ENCODE measurements at regions not wholly inside any gene's neighbourhood (a gene's known extent, or its start where the extent isn't known, plus 50 kb on each side); places are given as distances from the start of the nearest gene placed in this dataset.

DNA sequence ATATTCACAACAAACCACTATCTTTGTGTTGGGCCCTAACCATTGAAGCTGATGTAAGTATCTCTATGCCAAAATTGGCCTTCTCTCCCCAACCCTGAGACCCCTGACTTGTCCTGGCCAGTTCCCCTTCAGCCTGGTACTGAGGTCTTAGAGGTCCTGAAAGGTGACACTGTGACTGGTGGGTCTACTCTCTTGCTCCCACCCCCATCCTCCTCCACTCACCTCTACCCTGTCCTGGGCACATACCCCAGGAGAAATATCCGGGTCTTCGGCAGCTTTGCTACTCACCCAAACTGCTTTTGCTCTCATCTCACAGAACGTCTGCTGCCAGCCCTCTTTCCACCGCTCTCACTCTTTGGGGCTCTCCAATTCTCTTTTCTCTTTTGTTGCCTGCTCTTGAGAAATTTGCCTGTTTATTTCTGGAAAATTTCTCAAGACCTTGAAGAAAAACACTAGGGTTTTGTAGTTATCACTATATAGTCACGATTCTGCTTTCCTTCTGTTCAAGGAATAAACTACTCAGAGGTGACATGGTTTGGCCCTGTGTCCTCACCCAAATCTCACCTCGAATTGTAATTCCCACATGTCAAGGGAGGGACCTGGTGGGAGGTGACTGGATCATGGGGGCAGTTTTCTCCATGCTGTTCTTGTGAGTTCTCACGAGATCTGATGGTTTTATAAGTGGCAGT, 133.8 kb upstream of the PKDCC start:
- H3K27me3 ChIP-seq (ENCODE audit: control insufficient read depth, insufficient read depth, low read length): no peaks in the 10 kb centered on the region
- 91% methylated on average over 3 of the region's 7 CpGs for WGBS (ENCODE audit: insufficient coverage)

DNA sequence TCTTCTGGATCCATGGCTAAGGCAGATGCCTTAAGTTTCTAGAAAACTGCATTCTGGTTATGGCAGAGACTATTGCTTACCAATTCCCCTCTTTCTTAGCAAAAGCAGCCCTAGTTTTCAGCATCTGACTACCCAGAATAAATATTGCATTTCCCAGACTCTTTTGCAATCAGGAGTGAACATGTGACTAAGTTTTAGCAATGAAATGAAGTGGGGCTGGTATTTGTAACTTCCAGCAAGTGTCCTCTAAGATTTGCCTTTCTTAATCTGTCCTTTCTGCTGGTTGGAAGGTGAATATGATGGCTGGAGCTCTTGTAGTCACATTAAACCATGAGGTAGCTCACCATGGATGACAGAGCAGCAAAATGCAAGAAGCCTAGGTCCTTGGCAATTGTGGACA, 132.9 kb upstream of the PKDCC start:
- no peaks in the 10 kb centered on the region for H3K4me1 ChIP-seq (ENCODE audit: control insufficient read depth, insufficient read depth, low read length)
- H3K9me3 ChIP-seq (ENCODE audit: control insufficient read depth, insufficient read depth, low read length): no peaks in the 10 kb centered on the region
- no peak overlapping the region for H3K4me3 ChIP-seq (ENCODE audit: low read depth, low read length)
- no peaks in the 10 kb centered on the region for H3K36me3 ChIP-seq (ENCODE audit: control insufficient read depth, insufficient read depth, low read length)
- H3K27ac ChIP-seq (ENCODE audit: low read depth, low read length): no peak overlapping the region
- H3K27me3 ChIP-seq (ENCODE audit: control insufficient read depth, insufficient read depth, low read length): no peaks in the 10 kb centered on the region
- no peak for DNase-seq (ENCODE audit: low read depth in 4 of 6, low spot score in 6 of 6)

More for the DNA sequence above, 133.8 kb upstream of the PKDCC start:
- no peak overlapping the region for H3K4me3 ChIP-seq (ENCODE audit: low read depth, low read length)
- H3K36me3 ChIP-seq (ENCODE audit: control insufficient read depth, insufficient read depth, low read length): no peaks in the 10 kb centered on the region
- H3K4me1 ChIP-seq (ENCODE audit: control insufficient read depth, insufficient read depth, low read length): no peaks in the 10 kb centered on the region
- no peak for DNase-seq (ENCODE audit: low read depth in 4 of 6, low spot score in 6 of 6)
- no peak overlapping the region for H3K27ac ChIP-seq (ENCODE audit: low read depth, low read length)
- H3K9me3 ChIP-seq (ENCODE audit: control insufficient read depth, insufficient read depth, low read length): no peaks in the 10 kb centered on the region

DNA sequence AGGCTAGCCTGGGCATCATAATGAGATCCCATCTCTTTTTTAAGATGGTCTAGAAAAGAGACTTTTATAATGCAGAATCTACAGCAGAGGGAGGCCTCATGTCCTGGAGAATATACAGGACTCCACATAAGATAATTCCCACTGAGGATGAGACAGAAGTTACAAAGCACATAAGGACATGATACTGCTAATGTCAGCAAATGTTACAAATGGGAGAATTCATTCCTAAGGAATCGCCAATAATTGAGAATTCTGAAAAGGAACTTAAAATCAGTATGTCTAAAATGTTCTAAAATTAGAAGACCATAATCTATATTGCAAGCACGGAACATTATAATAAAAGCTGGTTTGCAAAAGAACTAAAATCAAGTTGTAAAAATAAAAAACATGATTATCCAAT, 131.6 kb upstream of the PKDCC start:
- no peak overlapping the region for H3K27ac ChIP-seq (ENCODE audit: low read depth, low read length)
- whole genome bisulfite sequencing (ENCODE audit: insufficient coverage): no CpG with 5 or more reads among the region's 2 CpGs
- H3K4me3 ChIP-seq (ENCODE audit: low read depth, low read length): no peak overlapping the region
- DNase-seq (ENCODE audit: low read depth in 4 of 6, low spot score in 6 of 6): no peak
- H3K4me1 ChIP-seq (ENCODE audit: control insufficient read depth, insufficient read depth, low read length): no peaks in the 10 kb centered on the region
- H3K27me3 ChIP-seq (ENCODE audit: control insufficient read depth, insufficient read depth, low read length): no peaks in the 10 kb centered on the region
- no peaks in the 10 kb centered on the region for H3K9me3 ChIP-seq (ENCODE audit: control insufficient read depth, insufficient read depth, low read length)
- H3K36me3 ChIP-seq (ENCODE audit: control insufficient read depth, insufficient read depth, low read length): no peaks in the 10 kb centered on the region

DNA sequence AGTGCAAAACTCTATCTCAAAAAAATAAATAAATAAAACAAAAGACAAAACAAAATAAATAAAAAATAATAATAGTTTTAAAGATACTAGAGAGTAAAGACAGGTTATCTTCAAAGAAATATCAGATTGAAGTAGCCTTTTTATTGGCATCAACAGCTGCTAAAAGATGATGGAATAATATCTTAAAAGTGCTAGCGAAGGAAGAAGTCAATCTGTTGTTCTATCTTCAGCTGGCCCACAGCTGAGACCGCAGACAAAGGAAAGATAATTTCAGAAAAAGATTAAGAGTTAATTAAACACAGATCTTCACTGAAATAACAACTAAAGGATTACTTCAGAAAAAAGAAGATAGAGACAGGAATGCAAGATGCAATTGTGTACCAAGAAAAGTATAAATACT, 130.2 kb upstream of the PKDCC start:
- no peaks in the 10 kb centered on the region for H3K36me3 ChIP-seq (ENCODE audit: control insufficient read depth, insufficient read depth, low read length)
- H3K4me1 ChIP-seq (ENCODE audit: control insufficient read depth, insufficient read depth, low read length): no peaks in the 10 kb centered on the region
- H3K9me3 ChIP-seq (ENCODE audit: control insufficient read depth, insufficient read depth, low read length): no peaks in the 10 kb centered on the region
- no peak overlapping the region for H3K4me3 ChIP-seq (ENCODE audit: low read depth, low read length)
- H3K27me3 ChIP-seq (ENCODE audit: control insufficient read depth, insufficient read depth, low read length): no peaks in the 10 kb centered on the region
- WGBS (ENCODE audit: insufficient coverage): no CpG with 5 or more reads among the region's 2 CpGs
- H3K27ac ChIP-seq (ENCODE audit: low read depth, low read length): no peak overlapping the region
- no peak for DNase-seq (ENCODE audit: low read depth in 4 of 6, low spot score in 6 of 6)

DNA sequence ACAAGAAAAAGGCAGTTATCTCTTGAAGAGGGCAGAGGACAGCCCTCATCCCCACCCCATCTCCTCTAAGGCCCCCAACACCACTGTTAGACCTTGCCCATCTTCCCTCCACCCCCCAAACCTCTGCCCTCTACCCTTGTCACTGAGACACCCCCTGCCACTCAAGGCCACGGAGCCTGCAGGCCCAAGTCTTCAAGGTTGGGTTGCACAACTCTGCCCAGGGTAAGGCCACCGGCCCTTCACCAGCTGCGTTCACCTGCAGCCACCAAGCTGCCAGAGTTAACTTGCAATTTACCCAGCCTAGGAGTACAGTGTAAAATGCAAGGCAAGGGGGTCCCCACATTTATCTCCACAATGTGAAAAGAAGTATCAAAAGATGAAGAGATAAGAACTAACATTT, 128.7 kb upstream of the PKDCC start:
- Histone ChIP-seq H3K4me3 (ENCODE audit: low read depth, low read length) (no peak overlapping the region), H3K9me3 (ENCODE audit: control insufficient read depth, insufficient read depth, low read length) (no peaks in the 10 kb centered on the region), H3K27me3 (ENCODE audit: control insufficient read depth, insufficient read depth, low read length) (no peaks in the 10 kb centered on the region), H3K27ac (ENCODE audit: low read depth, low read length) (no peak overlapping the region), H3K36me3 (ENCODE audit: control insufficient read depth, insufficient read depth, low read length) (no peaks in the 10 kb centered on the region), H3K4me1 (ENCODE audit: control insufficient read depth, insufficient read depth, low read length) (peaks cover 10% of the 10 kb centered on the region)
- WGBS (ENCODE audit: insufficient coverage): 95% methylated on average over 2 of the region's 3 CpGs
- no peak for DNase-seq (ENCODE audit: low read depth in 4 of 6, low spot score in 6 of 6)

DNA sequence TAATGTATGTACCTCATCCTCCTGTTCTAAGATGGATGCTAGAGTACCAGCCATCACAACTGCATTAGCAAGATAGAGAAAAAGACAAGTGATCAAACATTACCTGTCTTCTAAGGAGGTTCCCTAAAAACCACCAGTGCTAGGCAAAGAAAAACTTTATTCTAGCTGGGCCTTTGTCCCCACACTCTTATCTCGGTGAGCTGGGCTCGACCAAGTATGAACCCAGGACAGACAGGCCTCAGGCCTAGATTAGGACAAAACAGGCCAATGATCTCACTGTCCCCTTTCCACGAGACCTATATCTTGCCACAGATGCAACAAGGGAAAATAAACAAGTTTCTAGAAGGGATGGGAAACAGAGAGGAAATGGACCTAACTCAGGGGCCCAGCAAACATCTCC, 127.6 kb upstream of the PKDCC start:
- Histone ChIP-seq H3K4me1 (ENCODE audit: control insufficient read depth, insufficient read depth, low read length) (peaks cover 16% of the 10 kb centered on the region), H3K36me3 (ENCODE audit: control insufficient read depth, insufficient read depth, low read length) (no peaks in the 10 kb centered on the region), H3K27ac (ENCODE audit: low read depth, low read length) (no peak overlapping the region), H3K4me3 (ENCODE audit: low read depth, low read length) (no peak overlapping the region), H3K9me3 (ENCODE audit: control insufficient read depth, insufficient read depth, low read length) (no peaks in the 10 kb centered on the region), H3K27me3 (ENCODE audit: control insufficient read depth, insufficient read depth, low read length) (no peaks in the 10 kb centered on the region)
- 80% methylated on average over 1 of the region's 3 CpGs for WGBS (ENCODE audit: insufficient coverage)
- no peak for DNase-seq (ENCODE audit: low read depth in 4 of 6, low spot score in 6 of 6)

DNA sequence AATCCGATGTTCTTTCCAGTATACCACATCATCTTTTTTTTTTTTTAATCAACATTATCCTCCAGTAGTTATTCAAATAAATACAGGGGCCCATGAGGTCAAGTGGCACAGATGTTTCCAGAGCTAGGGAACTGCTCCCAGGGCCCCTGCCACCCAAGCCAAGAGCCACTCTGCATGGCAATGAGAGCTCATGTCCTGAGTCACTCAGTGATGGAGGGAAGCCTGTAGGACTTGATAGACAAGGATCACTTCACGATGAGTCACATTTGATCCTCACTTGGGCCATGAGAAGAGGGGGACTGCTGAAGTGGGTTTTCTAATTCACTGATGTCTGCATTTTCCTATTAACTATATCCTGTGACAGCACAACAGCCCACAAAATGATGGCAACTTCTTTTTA, 127.0 kb upstream of the PKDCC start:
- Histone ChIP-seq H3K36me3 (ENCODE audit: control insufficient read depth, insufficient read depth, low read length) (no peaks in the 10 kb centered on the region), H3K27ac (ENCODE audit: low read depth, low read length) (no peak overlapping the region), H3K9me3 (ENCODE audit: control insufficient read depth, insufficient read depth, low read length) (no peaks in the 10 kb centered on the region), H3K27me3 (ENCODE audit: control insufficient read depth, insufficient read depth, low read length) (no peaks in the 10 kb centered on the region), H3K4me3 (ENCODE audit: low read depth, low read length) (no peak overlapping the region), H3K4me1 (ENCODE audit: control insufficient read depth, insufficient read depth, low read length) (peaks cover 16% of the 10 kb centered on the region)
- DNase-seq (ENCODE audit: low read depth in 4 of 6, low spot score in 6 of 6): no peak
- no CpG with 5 or more reads among the region's 2 CpGs for WGBS (ENCODE audit: insufficient coverage)

DNA sequence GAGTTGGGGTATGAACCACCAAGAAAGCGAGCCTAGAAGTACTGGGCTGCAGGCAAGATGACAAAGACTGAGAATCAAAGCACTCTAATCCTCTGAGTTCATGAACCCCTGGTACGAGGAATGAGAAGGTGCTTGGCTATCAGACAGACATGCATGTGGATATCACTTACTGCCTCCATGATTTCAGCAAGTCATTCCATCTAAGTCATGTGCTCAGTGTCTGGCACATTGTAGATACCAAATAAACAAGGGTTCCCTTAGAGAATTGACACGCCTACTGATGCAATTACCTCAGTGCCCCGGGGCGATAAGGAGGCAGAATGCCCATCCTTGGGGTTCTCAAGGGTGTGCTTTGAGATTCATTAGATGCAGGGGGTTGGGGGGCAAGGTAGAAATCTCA, 125.6 kb upstream of the PKDCC start:
- DNase-seq (ENCODE audit: low read depth in 4 of 6, low spot score in 6 of 6): no peak
- H3K36me3 ChIP-seq (ENCODE audit: control insufficient read depth, insufficient read depth, low read length): no peaks in the 10 kb centered on the region
- H3K9me3 ChIP-seq (ENCODE audit: control insufficient read depth, insufficient read depth, low read length): no peaks in the 10 kb centered on the region
- H3K4me3 ChIP-seq (ENCODE audit: low read depth, low read length): no peak overlapping the region
- H3K27ac ChIP-seq (ENCODE audit: low read depth, low read length): no peak overlapping the region
- peaks cover 20% of the 10 kb centered on the region for H3K4me1 ChIP-seq (ENCODE audit: control insufficient read depth, insufficient read depth, low read length)
- WGBS (ENCODE audit: insufficient coverage): 93% methylated on average over 2 of the region's 5 CpGs
- no peaks in the 10 kb centered on the region for H3K27me3 ChIP-seq (ENCODE audit: control insufficient read depth, insufficient read depth, low read length)

DNA sequence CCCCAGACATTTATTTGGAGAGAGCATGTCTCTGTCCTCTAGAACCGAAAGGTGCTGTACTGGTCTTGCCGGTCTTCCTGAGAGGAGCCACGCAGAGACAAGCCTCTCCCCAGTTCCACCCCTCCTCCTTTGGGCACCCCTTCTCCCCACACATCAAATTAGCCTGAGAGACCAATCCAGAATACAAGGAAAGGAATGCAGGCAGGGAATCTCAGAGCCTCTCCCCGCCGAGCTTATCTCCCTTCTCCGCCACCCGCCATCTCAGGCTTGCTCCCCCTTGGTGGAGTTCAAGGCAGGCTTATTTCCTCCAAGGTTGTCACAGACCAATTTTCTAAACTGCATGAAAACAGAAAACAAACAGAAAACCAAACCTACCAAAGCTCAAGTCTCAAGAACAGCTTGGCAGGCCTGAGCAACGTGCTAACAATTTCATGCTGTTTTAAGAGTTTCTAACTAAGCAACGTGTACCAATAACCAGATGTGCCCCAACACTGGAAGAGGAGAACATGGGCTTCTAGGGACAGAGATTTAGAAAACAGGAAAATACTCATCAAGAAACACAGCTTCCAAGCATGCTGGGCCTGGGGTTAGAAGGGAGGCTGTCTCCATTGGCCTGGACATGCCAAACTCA, 124.5 kb upstream of the PKDCC start:
- H3K36me3 ChIP-seq (ENCODE audit: control insufficient read depth, insufficient read depth, low read length): no peaks in the 10 kb centered on the region
- H3K4me1 ChIP-seq (ENCODE audit: control insufficient read depth, insufficient read depth, low read length): peaks cover 30% of the 10 kb centered on the region
- DNase-seq (ENCODE audit: low read depth in 4 of 6, low spot score in 6 of 6): peak in 1 of 6 donors; percentile 54
- no peak overlapping the region for H3K4me3 ChIP-seq (ENCODE audit: low read depth, low read length)
- no peaks in the 10 kb centered on the region for H3K9me3 ChIP-seq (ENCODE audit: control insufficient read depth, insufficient read depth, low read length)
- no peaks in the 10 kb centered on the region for H3K27me3 ChIP-seq (ENCODE audit: control insufficient read depth, insufficient read depth, low read length)
- no peak overlapping the region for H3K27ac ChIP-seq (ENCODE audit: low read depth, low read length)
- WGBS (ENCODE audit: insufficient coverage): 75% methylated on average over 8 of the region's 9 CpGs

DNA sequence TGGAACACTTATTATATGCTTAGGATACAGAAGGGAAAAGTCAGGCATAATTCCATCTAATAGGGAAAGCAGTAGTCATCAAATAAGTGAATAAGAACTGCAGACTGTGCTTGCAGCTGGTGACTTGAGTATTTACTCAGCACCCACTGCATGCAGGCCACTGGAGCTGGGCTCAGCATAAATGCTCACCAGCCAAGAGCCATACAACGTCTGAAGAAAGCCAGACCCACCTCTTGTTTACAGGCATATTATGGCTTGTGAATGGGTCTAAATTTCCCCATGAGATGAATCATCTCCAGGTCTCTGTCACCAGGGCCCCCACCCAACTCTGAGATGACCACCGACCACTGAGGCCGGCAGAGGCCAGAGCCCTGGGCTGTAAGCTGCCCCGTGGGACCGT, 123.8 kb upstream of the PKDCC start:
- H3K36me3 ChIP-seq (ENCODE audit: control insufficient read depth, insufficient read depth, low read length): no peaks in the 10 kb centered on the region
- DNase-seq (ENCODE audit: low read depth in 4 of 6, low spot score in 6 of 6): no peak
- no peaks in the 10 kb centered on the region for H3K27me3 ChIP-seq (ENCODE audit: control insufficient read depth, insufficient read depth, low read length)
- H3K9me3 ChIP-seq (ENCODE audit: control insufficient read depth, insufficient read depth, low read length): no peaks in the 10 kb centered on the region
- H3K27ac ChIP-seq (ENCODE audit: low read depth, low read length): no peak overlapping the region
- no CpG with 5 or more reads among the region's 5 CpGs for WGBS (ENCODE audit: insufficient coverage)
- peaks cover 30% of the 10 kb centered on the region for H3K4me1 ChIP-seq (ENCODE audit: control insufficient read depth, insufficient read depth, low read length)
- H3K4me3 ChIP-seq (ENCODE audit: low read depth, low read length): no peak overlapping the region

All from spinal cord (tissue), 9 donors.